ENCODE measurements at regions not wholly inside any gene's neighbourhood (a gene's known extent, or its start where the extent isn't known, plus 50 kb on each side); places are given as distances from the start of the nearest gene placed in this dataset.

GRCh38 chr4:26082565-26082964 lies 168.5 kb downstream of the SMIM20 start:
- in situ Hi-C loops (cut with MboI) = loop anchor here (5.0 kb wide), 1 partner anchor 95 kb away; no protein-coding TSS in a partner anchor
- CTCF ChIA-PET = interaction anchor here (0.6 to 4.2 kb wide), 45 partner anchors 8 to 327 kb away, joined by 3 to 127 read pairs (median 4); partner anchors contain the start of gene RBPJ
- no peaks in the 10 kb centered on the region for H3K79me2 ChIP-seq (ENCODE audit: control insufficient read depth, insufficient read depth, low read length)
- no peak overlapping the region for H3K9ac ChIP-seq (ENCODE audit: control insufficient read depth, insufficient read depth, low read length)
- H2AFZ ChIP-seq (ENCODE audit: control insufficient read depth, low read depth, low read length) = no peak overlapping the region
- POLR2A ChIA-PET = interaction anchor here (1.1 to 1.6 kb wide), 2 partner anchors 48 to 242 kb away, joined by 3 to 5 read pairs; no protein-coding TSS in a partner anchor
- DNase-seq (ENCODE audit: low read depth, low spot score) (no peak), FAIRE-seq (no peak), ATAC-seq (no peak)
- TF ChIP-seq KAT2A (conservative IDR thresholded peaks at IDR 0.05; ENCODE audit: control insufficient read depth, low read depth, low read length) (no peak), REST (IDR thresholded peaks at IDR 0.05; ENCODE audit: low read depth, low read length) (no peak), CUX1 (IDR thresholded peaks at IDR 0.05; ENCODE audit: insufficient replicate concordance, low read depth, low read length) (no peak)
- no peaks in the 10 kb centered on the region for H4K20me1 ChIP-seq (ENCODE audit: control insufficient read depth, insufficient read depth)
- no TSS peak for BruUV-seq (replicated peaks)
- 74% methylated on average over 5 of the region's 5 CpGs for WGBS (ENCODE audit: insufficient coverage, insufficient replicate concordance, low lambda C conversion rate, missing lambda C conversion rate)
- H3K27me3 ChIP-seq (replicated peaks in 1 of 2; ENCODE audit: control insufficient read depth in 2 of 2, insufficient read depth in 2 of 2, low read length in 1 of 2) = no peaks in the 10 kb centered on the region
- H3K4me2 ChIP-seq (ENCODE audit: control insufficient read depth, insufficient read depth) = no peak overlapping the region
- no peaks in the 10 kb centered on the region for H3K36me3 ChIP-seq (ENCODE audit: control insufficient read depth in 2 of 2, insufficient read depth in 2 of 2, low read length in 1 of 2)
- no peaks in the 10 kb centered on the region; the same call in 2 of the 3 replicates for H3K9me3 ChIP-seq (replicated peaks; ENCODE audit: control insufficient read depth, insufficient read depth, low read length)
- H3K4me3 ChIP-seq = no peak overlapping the region
- intact Hi-C loops (cut with micrococcal nuclease; ENCODE audit: unreplicated experiment) = loop anchor here (1.0 to 5.0 kb wide), 5 partner anchors 50 to 330 kb away; no protein-coding TSS in a partner anchor
- no peak overlapping the region for H3K27ac ChIP-seq (ENCODE audit: control insufficient read depth, insufficient read depth)
- SMC1A ChIA-PET (ENCODE audit: uncharacterized antibody, unreplicated experiment) = interaction anchor here (0.6 to 4.2 kb wide), 27 partner anchors 7 to 329 kb away, joined by 3 to 97 read pairs (median 5); partner anchors contain the start of gene RBPJ
- H3K4me1 ChIP-seq (ENCODE audit: control insufficient read depth, insufficient read depth, low read length) = peaks cover 44% of the 10 kb centered on the region
- RAD21 ChIA-PET (ENCODE audit: unreplicated experiment) = interaction anchor here (0.5 to 4.6 kb wide), 24 partner anchors 7 to 351 kb away, joined by 3 to 76 read pairs (median 4); no protein-coding TSS in a partner anchor
